OCI-LY7 (cell line): ENCODE measurements at regions not wholly inside any gene's neighbourhood (a gene's known extent, or its start where the extent isn't known, plus 50 kb on each side); places are given as distances from the start of the nearest gene placed in this dataset.

Source experiments
- BruUV-seq: library from RNA; stranded (reverse); fragments of 400-500 nt; replicated peaks from 2 replicates; lab custom pipeline; 2021; lab: Mats Ljungman, UMichigan
- CTCF ChIA-PET: fragments of 300-600 bp; sonication (Branson Sonifier 250); formaldehyde crosslinking; loops from one replicate; lab custom pipeline; 2022; ENCODE audit warnings: antibody characterized with exemption; ENCODE audit not compliant: unreplicated experiment; lab: Charles Lee
- POLR2A ChIA-PET: fragments of 300-600 bp; sonication (Branson Sonifier 250); formaldehyde crosslinking; loops from one replicate; lab custom pipeline; 2022; ENCODE audit warnings: antibody characterized with exemption; lab: Charles Lee
- DNase-seq: peaks from one replicate; pipeline ENCODE4 v3.0.0-alpha.2; 2015; ENCODE audit warnings: low spot score
- H2AFZ ChIP-seq: fragments of 200-600 bp; sonication (generic), shearing (Covaris generic); 2 replicates; pipeline ENCODE4 v1.6.1; 2014; ENCODE audit warnings: mild to moderate bottlenecking, antibody characterized with exemption, low read length, moderate library complexity
- H3K27ac ChIP-seq: fragments of 200-600 bp; sonication (generic); 2 replicates; pipeline ENCODE4 v1.5.1; 2014; ENCODE audit warnings: mixed run types, low read depth, mild to moderate bottlenecking, moderate library complexity, low read length, inconsistent platforms; ENCODE audit not compliant: poor library complexity, severe bottlenecking
- H3K36me3 ChIP-seq: fragments of 200-600 bp; sonication (generic); 2 replicates; pipeline ENCODE4 v1.6.1; 2014; ENCODE audit warnings: mild to moderate bottlenecking, antibody characterized with exemption, low read length, moderate library complexity, mixed read lengths; ENCODE audit not compliant: insufficient read depth
- H3K4me1 ChIP-seq: fragments of 200-600 bp; sonication (generic); 2 replicates; pipeline ENCODE4 v1.5.1; 2014; ENCODE audit warnings: mild to moderate bottlenecking, low read length; ENCODE audit not compliant: insufficient read depth, poor library complexity, severe bottlenecking
- H3K4me2 ChIP-seq: fragments of 200-600 bp; sonication (generic); 2 replicates; pipeline ENCODE4 v1.6.1; 2014; ENCODE audit warnings: mild to moderate bottlenecking, low read length
- H3K4me3 ChIP-seq: fragments of 200-600 bp; sonication (generic); 2 replicates; pipeline ENCODE4 v1.5.1; 2014; ENCODE audit warnings: mild to moderate bottlenecking, low read depth, low read length; ENCODE audit not compliant: poor library complexity, severe bottlenecking
- H3K79me2 ChIP-seq: fragments of 200-600 bp; sonication (generic); 2 replicates; pipeline ENCODE4 v1.6.1; 2016; ENCODE audit warnings: low read depth, mild to moderate bottlenecking, low read length, moderate library complexity, mixed read lengths; ENCODE audit not compliant: insufficient read depth
- H3K9me2 ChIP-seq: fragments of 200-600 bp; sonication (generic); 2 replicates; pipeline ENCODE4 v1.6.1; 2016; ENCODE audit warnings: mild to moderate bottlenecking, low read length, mixed read lengths; ENCODE audit not compliant: insufficient read depth
- H3K9me3 ChIP-seq: fragments of 200-600 bp; sonication (generic); 2 replicates; pipeline ENCODE4 v1.6.1; 2014; ENCODE audit warnings: mild to moderate bottlenecking, mixed run types, low read length, mixed read lengths
- H4K20me1 ChIP-seq: fragments of 200-600 bp; sonication (generic); 2 replicates; pipeline ENCODE4 v1.6.1; 2014; ENCODE audit warnings: mild to moderate bottlenecking, antibody characterized with exemption, low read length, moderate library complexity, mixed read lengths; ENCODE audit not compliant: insufficient read depth
- CTCF ChIP-seq: fragments of 200-600 bp; sonication (generic); conservative IDR thresholded peaks from 2 replicates; pipeline ENCODE4 v1.5.1; 2014; ENCODE audit warnings: mild to moderate bottlenecking, antibody characterized with exemption, low read length, moderate library complexity, mixed read lengths
- EZH2phosphoT487 ChIP-seq: fragments of 200-600 bp; sonication (generic); IDR thresholded peaks from 2 replicates; pipeline ENCODE4 v1.6.1; 2018; ENCODE audit warnings: low read depth, borderline replicate concordance, mild to moderate bottlenecking, mixed run types, antibody characterized with exemption, low read length, moderate library complexity, mixed read lengths
- intact Hi-C: fragments of 100-400 bp; cut with micrococcal nuclease; formaldehyde crosslinking; loops from one replicate; pipeline ENCODE4 v1.10.0; 2022; ENCODE audit not compliant: unreplicated experiment

DNA sequence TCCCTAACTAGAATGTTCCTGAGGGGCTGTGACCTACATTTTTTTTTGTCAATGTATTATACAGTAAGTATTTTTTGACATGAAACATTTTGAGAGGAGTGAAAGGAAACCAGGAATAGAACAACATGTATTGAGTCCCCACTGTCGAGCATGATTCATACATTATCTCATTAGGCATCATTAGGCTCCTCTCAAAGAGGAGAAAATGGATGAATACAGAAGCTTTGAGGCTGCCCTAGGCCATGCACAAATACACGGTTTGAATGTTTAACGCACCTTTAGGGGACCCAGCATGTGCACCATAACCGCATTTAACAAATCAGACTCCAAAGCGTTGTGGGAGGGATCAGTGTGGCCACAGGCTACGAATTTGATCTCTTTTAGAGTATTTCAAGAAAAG is 87.8 kb downstream of the TBXT start:
- H4K20me1 ChIP-seq, result no peaks in the 10 kb centered on the region

GRCh38 chr6:166078294-166078693 is 89.4 kb downstream of the TBXT start:
- H4K20me1 ChIP-seq, result no peaks in the 10 kb centered on the region
- ChIA-PET CTCF (no interaction called here), POLR2A (no interaction called here)
- DNase-seq, result no peak
- H3K27ac ChIP-seq, result no peak overlapping the region
- intact Hi-C loops, result loop anchor here (10.0 kb wide), 1 partner anchor 803 kb away; no protein-coding TSS in a partner anchor
- TF ChIP-seq EZH2phosphoT487 (no peak), CTCF (no peak)
- no peaks in the 10 kb centered on the region for H3K4me1 ChIP-seq
- no peaks in the 10 kb centered on the region for H3K79me2 ChIP-seq
- no peak overlapping the region for H3K4me3 ChIP-seq
- no peaks in the 10 kb centered on the region for H3K9me3 ChIP-seq
- BruUV-seq, result no TSS peak
- no peaks in the 10 kb centered on the region for H3K9me2 ChIP-seq
- no peak overlapping the region for H2AFZ ChIP-seq
- H3K4me2 ChIP-seq, result no peak overlapping the region
- no peaks in the 10 kb centered on the region for H3K36me3 ChIP-seq

More for the DNA sequence above, 87.8 kb downstream of the TBXT start:
- Histone ChIP-seq H2AFZ (no peak overlapping the region), H3K4me1 (no peaks in the 10 kb centered on the region), H3K27ac (no peak overlapping the region), H3K9me3 (no peaks in the 10 kb centered on the region), H3K36me3 (no peaks in the 10 kb centered on the region), H3K4me3 (no peak overlapping the region), H3K9me2 (no peaks in the 10 kb centered on the region), H3K79me2 (no peaks in the 10 kb centered on the region), H3K4me2 (no peak overlapping the region)
- ChIA-PET POLR2A (interaction anchor here (0.6 kb wide), 1 partner anchor 11 kb away, joined by 3 read pairs; no protein-coding TSS in a partner anchor), CTCF (no interaction called here)
- DNase-seq, result no peak
- intact Hi-C loops, result loop anchor here (10.0 kb wide), 1 partner anchor 805 kb away; no protein-coding TSS in a partner anchor
- no TSS peak for BruUV-seq
- TF ChIP-seq CTCF (no peak), EZH2phosphoT487 (no peak)

- H3K4me1 ChIP-seq, result no peaks in the 10 kb centered on the region
- intact Hi-C loops, result loop anchor here (10.0 kb wide), 1 partner anchor 802 kb away; no protein-coding TSS in a partner anchor
- DNase-seq, result peak; percentile 1
- no peaks in the 10 kb centered on the region for H4K20me1 ChIP-seq
- H3K9me2 ChIP-seq, result no peaks in the 10 kb centered on the region
- no TSS peak for BruUV-seq
- no peak for TF ChIP-seq EZH2phosphoT487
- peak; percentile 58 for TF ChIP-seq CTCF
- H3K27ac ChIP-seq, result no peak overlapping the region
- no peaks in the 10 kb centered on the region for H3K36me3 ChIP-seq
- ChIA-PET CTCF (interaction anchor here (0.6 kb wide), 1 partner anchor 392 kb away, joined by 3 read pairs; no protein-coding TSS in a partner anchor), POLR2A (interaction anchor here (0.6 to 1.1 kb wide), 2 partner anchors 23 to 732 kb away, joined by 3 to 4 read pairs; no protein-coding TSS in a partner anchor)
- no peak overlapping the region for H3K4me3 ChIP-seq
- no peak overlapping the region for H3K4me2 ChIP-seq
- H3K9me3 ChIP-seq, result no peaks in the 10 kb centered on the region
- no peaks in the 10 kb centered on the region for H3K79me2 ChIP-seq
- H2AFZ ChIP-seq, result no peak overlapping the region
Observed at GRCh38 chr6:166076625-166077024, 91.0 kb downstream of the TBXT start.
